HCT116 (cell line): ENCODE measurements at regions not wholly inside any gene's neighbourhood (a gene's known extent, or its start where the extent isn't known, plus 50 kb on each side); places are given as distances from the start of the nearest gene placed in this dataset.

Experiments
- CTCF ChIP-seq, 3 experiments: fragments of 200-600 bp in 1 of 3; sonication (generic) in 1 of 3; IDR thresholded peaks in 2 of 3; conservative IDR thresholded peaks in 1 of 3; 2 replicates each; pipeline ENCODE4 v1.5.1; 2012 to 2017; ENCODE audit warnings: low read depth in 2 of 3, low read length in 2 of 3, antibody characterized with exemption in 1 of 3, borderline replicate concordance in 1 of 3, control low read depth in 1 of 3, mild to moderate bottlenecking in 1 of 3, mixed read lengths in 1 of 3, mixed run types in 1 of 3, moderate library complexity in 1 of 3; ENCODE audit not compliant: insufficient read depth in 1 of 3
- POLR2A ChIP-seq: IDR thresholded peaks from 2 replicates; pipeline ENCODE4 v1.7.0; 2011; ENCODE audit warnings: borderline replicate concordance; ENCODE audit not compliant: insufficient read depth, insufficient read length; ENCODE audit errors: extremely low read depth
- ZNF274 ChIP-seq: fragments of 200-500 bp; sonication (Bioruptor generic); IDR thresholded peaks from 2 replicates; pipeline ENCODE4 v1.6.1; 2014; ENCODE audit warnings: mild to moderate bottlenecking, low read depth, low read length, inconsistent platforms

DNA sequence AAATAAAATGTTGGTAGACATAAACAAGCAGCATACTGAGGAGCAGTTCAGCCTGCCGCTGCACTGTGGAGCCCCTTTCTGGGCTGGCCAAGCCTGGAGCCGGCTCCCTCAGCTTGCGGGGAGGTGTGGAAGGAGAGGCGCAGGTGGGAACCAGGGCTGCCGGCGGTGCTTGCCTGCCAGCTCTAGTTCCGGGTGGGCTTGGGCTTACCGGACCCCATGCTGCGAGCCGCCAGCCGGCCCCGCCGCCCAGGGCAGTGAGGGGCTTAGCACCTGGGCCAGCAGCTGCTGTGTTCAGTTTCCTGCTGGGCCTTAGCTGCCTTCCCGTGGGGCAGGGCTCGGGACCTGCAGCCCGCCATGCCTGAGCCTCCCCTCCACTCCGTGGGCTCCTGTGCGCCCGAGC, 672.9 kb upstream of the POM121L12 start:
- no peak for TF ChIP-seq ZNF274
- no peak for TF ChIP-seq CTCF (IDR thresholded peaks at IDR 0.05 in 2 of 3, conservative IDR thresholded peaks at IDR 0.05 in 1 of 3; ENCODE audit: borderline replicate concordance in 1 of 3, insufficient read depth in 1 of 3, low read depth in 2 of 3, low read length in 2 of 3)
- no peak for TF ChIP-seq POLR2A
